ENCODE measurements at regions not wholly inside any gene's neighbourhood (a gene's known extent, or its start where the extent isn't known, plus 50 kb on each side); places are given as distances from the start of the nearest gene placed in this dataset.
A peak's percentile ranks its signal among the peaks of the same experiment; 100 is the strongest.

GRCh38 chr1:234875328-234875952 lies 253.2 kb downstream of the TOMM20 start:
- no peak for DNase-seq

- DNase-seq: no peak
Observed at GRCh38 chr1:234874291-234875288, 254.0 kb downstream of the TOMM20 start.

DNA sequence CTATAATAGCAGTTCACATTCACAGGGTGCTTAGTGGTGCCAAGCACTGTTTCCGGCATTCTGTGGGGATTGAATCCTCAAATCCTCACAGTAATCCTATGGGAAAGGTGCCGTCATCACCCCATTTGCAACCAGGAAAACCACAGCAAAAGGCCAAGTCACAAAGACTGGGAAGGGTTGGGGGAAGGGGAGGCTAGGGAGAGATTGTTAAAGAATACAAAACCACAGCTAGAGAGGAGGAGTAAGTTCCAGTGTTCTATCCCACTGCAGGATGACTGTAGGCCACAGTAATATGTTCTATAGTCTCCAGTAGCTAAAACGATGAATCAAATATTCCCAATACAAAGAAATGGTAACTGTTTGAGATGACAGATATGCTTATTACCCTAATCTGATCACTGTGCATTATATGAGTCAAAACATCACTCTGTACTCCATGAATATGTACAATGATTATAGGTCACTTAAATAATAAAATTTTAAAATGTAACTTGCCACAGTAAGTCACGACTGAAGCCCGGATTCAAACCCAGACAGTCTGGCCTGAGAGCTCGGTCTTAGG lies 256.8 kb downstream of the TOMM20 start:
- DNase-seq: no peak

- DNase-seq: no peak
Observed at GRCh38 chr1:234871039-234871709, 257.5 kb downstream of the TOMM20 start.

DNA sequence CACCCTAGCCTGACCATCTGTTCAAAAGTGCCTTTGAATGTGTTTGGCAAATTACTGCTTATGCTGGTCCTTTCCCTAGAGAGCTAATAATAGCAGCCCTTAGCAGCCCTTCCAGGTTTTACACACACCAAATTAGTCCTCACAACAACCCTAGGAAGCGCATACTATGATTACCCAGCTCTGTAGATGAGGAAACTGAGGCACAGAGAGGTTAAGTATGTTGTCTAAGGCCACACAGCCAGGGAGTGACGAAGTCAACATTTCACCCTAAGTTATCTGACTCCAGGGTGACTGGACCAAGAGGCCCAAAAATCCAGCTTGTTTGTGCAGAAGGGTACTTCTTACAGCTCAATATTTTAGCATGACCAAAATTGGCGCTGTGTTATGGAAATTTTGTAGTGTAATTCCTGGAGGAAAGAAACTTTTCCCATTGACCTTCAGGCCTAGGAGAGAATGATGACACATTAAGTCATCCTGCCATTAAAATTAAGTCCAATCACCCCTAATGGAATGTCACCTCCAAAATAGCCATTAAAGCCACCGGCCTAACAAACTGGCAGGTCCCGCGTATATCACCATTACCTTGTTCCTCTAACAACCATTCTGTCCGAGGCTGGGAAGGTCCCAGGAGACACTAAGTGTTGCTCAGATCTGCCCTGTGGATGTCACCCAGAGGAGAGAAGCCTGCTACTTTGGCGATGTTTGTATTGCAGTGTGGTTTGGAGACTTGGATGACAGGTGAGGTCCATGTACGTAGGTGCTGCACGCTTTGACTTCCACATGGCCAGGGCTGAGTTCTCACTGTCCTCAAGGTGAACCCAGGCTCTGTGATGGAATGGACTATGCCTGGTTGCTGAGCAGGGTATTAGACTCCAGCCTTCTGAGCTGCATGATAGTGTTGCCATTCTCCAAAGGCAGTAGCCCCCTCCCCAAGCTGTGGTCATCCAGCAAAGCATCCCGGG lies 258.3 kb downstream of the TOMM20 start:
- no peak for DNase-seq

DNA sequence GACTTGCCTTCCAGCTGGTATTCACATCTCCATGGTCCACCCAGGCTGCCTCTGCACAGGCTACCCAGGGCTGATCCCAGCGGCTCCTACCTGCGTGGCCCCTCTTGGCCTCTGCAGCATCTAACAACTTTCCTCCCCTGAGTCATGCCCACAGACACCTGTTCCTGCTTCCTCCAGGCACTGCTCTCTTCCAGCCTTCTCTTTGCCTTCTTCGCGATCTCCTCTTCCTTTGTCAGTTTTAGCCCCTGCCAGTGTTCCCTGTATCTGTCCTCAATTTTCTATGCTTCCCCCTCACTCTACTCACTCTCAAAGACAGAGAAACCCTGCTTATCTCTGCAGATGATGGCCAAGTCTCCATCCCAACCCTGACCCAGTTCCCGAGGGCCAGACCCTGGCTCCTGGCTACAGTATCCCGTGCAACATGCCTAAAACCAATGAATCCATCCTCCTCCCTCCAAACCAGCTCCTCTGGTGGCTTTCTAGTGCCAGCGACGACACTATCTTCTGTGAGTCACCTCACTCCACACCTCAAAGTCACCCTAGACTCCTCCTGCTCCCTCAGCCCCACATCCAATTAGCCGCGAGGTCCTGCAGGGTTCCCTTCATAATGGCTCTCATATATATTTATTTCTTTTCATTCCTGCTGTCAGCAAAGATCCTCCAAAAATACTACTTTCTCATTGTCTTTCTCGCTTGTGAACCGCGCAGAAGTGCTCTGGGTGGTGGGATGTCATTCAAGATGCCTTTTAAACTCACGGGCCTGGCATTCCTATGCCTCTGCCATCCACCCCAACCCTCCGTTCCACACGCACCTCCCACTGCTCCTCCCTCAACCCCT lies 259.2 kb downstream of the TOMM20 start:
- no peak for DNase-seq

DNA sequence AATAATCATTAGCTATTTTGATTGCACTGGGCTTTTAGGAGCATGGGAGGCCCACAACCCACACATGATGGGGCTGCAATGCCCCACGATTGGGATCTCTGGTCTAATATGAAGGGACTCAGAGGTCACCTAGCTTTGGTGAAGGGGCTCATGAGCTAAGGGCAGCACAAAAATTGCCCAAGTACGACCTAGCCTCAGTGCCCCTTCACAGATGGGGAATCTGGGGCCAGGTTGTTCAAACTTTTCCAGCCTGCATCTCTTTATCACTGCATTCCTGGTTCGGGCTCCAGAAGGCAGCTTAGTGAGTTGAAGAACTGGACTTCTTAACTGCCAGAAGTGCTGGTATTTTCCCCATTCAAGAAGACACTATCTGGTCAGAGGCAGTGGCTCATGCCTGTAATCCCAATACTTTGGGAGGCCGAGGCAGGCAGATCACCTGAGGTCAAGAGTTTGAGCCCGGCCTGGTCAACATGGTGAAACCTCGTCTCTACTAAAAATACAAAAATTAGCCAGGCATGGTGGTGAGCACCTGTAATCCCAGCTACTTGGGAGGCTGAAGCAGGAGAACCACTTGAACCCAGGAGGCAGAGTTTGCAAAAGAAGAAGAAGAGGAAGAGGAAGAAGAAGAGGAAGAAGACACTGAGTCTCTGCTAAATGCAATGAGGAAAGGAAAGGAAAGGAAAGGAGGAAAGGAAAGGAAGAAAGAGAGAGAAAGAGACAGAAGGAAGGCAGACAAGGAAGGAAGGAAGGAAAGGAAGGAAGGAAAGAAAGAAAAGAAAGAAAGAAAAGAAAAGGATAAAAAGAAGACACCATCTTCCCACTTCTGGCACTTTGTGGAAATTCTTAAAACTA lies 258.5 kb upstream of the IRF2BP2 start:
- DNase-seq: no peak

DNA sequence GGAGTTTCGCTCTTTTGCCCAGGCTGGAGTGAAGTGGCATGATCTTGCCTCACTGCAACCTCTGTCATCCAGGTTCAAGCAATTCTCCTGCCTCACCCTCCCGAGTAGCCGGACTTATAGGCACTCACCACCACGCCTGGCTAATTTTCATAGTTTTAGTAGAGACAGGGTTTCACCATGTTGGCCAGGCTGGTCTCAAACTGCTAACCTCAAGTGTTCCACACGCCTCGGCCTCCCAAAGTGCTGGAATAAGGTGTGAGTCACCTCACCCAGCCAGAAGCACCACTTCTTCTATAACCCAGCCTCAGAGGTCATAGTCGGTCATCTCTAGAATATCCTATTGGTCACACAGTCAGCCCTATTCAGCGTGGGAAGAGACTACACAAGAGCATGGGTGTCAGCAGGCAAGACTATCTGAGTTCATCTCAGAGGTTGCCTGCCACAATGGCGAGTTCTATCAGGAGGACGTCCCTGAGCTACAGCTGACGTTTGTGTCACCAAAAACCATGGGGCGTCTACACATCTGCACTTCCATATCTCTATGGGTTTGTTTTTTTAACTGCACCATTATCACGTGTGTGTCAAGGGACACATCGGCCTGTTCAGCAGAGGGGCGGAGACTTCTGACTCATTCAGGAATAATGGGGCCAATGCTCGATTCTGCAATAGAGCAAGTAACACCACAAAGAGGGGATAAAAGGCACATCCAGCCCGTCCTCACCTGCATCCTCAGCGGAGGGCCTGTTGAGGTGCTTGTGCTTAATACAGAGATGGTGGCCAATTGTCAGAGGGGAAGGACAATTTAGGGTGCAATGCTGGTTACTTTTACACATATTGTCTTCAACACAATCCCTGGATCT lies 256.3 kb upstream of the IRF2BP2 start:
- DNase-seq: peak; percentile 44

DNA sequence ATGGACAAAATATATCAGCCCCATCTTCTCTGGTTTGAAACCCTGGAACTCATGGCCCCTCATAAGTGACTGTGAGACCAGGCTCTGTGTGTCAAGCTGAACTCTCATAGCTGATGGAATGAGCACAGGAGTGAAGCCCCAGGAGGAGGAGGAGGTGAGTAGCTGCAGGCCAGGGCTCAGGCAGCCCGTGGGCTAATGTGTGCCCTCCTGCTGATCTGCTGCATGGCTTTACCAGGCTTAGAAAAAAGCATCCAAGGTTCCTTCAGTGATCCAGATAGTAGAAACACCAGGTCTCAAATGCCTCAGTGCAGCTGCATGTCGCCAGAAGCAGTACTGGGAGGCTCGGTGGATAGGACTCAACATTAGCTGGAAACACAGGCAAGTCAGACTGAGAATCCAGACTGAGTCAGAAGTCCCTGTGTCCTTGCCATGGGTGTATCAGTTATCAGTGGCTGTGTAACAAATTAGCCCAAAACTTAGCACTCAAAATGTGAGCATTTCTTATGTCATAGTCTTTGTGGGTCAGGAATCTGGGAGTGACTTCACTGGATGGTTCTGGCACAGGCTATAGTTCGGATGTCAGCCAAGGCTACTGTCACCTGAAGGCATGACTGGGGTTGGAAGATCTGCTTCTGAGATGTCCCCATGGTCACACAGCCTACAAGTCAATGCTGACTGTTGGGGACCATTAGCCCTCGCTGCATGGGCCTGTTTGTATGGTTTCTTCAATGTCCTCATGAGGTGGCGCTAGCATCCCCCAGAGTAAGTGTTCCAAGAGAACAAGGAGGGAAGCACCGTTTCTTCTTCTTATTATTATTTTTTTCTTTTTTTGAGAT lies 255.4 kb upstream of the IRF2BP2 start:
- no peak for DNase-seq

GRCh38 chr1:234864116-234864515 lies 254.1 kb upstream of the IRF2BP2 start:
- no peak for DNase-seq

DNA sequence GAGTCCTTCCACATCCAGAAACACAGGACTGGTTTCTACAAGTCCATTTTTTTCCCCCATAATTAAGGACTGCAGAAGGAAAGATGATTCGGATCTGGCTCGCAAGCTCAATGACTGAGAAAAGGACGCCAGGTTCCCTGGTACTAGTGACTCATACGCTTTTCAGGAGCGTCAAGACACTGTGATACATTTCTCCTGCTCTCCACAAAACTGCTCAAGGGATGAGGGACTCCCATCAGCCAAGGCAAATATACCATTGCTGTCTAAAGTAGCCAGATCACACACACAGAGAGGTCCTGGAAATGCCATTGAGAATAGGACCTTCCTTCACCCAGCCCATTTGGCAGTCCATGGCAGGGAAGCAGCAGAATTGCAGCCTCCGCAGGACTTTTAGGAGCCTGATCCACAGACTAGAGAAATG lies 253.6 kb upstream of the IRF2BP2 start:
- DNase-seq: no peak

DNA sequence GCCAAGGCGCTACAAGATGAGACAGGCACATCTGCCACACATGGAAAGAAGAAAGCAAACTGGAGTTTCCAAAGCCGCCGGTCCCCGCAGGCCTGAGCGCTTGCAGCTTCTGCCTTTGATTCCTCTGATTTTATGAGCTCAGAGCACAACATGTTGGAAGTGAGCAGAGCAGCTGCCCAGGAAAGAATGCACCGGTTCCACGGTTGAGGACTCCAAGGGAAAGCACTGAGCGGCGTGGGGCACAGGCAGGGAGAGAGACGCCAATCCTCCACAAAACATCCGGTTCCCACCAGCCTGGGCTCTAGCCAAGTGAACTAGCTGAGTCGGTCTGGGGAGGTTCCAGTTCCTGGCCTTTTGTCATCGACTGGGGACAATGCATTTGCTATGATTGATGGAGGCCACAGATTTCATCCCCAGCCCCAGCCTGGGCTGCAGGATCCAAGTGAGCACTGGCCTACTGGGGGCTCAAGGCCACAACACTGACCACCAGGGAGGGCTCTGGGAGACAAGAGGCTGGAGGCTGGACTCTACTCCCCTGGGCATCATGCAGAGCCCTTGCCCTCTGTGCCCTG lies 253.1 kb upstream of the IRF2BP2 start:
- DNase-seq: no peak

- no peak for DNase-seq
Observed at GRCh38 chr1:234862360-234862943, 252.5 kb upstream of the IRF2BP2 start.

DNA sequence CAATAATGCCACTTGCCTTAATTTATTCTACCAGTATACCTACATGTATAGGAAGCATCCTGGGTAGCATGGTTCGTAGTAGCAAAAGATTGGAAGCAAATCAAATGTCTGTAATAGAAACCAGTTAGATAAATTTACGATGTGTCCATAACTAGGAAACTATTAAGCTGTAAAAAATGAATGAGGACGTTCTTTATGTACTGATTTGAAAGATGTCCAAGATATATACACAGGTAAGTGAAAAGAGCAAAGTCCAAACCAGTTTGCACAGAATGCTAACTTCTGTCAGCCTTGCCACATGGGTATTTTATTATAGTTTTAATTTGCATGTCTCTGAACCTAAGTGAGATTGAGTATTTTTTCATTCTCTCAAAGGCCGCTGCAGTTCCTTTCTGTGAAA lies 251.8 kb upstream of the IRF2BP2 start:
- no peak for DNase-seq

GRCh38 chr1:234861024-234861620 lies 251.1 kb upstream of the IRF2BP2 start:
- no peak for DNase-seq

DNA sequence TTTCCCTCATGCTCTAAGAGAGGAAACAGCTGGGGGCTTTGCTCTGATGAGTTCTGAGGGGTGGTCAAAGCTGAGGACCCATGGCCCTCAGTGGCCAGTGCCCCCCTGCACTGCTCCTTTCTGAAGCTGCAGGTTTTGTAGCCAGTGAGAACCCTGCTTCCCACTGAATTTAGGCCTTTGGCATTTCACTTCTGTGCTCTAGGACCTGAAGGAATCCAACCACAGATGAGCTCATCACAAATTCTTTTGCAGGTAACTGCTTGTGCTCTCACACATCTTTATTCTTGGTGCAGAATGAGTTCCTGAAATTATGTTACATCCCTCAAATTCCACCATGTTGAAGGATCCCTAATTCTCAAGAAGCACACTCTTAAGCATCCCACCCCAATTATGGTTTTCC lies 248.7 kb upstream of the IRF2BP2 start:
- no peak for DNase-seq

DNA sequence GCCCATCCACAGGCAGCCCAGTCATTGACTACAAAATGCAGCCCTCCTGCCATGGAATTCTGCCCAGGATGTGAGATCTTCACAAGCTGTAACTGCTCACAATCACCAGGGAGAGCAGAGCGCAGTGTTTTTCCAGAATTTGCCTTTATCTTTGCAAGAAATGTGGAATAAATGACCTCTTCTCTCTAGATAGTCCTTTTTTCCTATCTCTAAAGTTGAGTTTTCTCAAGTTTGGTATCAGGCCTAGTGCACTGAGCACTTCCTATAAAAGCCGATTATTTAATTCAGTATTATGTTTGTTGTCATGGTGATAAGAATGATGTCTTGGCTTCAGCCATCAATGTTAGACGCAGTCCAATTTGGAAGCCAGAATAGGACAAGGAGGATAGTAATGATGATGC lies 246.9 kb upstream of the IRF2BP2 start:
- no peak for DNase-seq
